GM21390 (cell line): ENCODE measurements at regions not wholly inside any gene's neighbourhood (a gene's known extent, or its start where the extent isn't known, plus 50 kb on each side); places are given as distances from the start of the nearest gene placed in this dataset.
"Not testable (repeated sequence)": the region's sequence is repeated elsewhere in the genome, so short reads cannot be mapped to it uniquely, and the experiment has no call there.

ENCODE experiments used
- ATAC-seq: cut with Tn5 transposase; IDR thresholded peaks from one replicate; pipeline ENCODE4 v1.9.1; 2021; ENCODE audit not compliant: unreplicated experiment

DNA sequence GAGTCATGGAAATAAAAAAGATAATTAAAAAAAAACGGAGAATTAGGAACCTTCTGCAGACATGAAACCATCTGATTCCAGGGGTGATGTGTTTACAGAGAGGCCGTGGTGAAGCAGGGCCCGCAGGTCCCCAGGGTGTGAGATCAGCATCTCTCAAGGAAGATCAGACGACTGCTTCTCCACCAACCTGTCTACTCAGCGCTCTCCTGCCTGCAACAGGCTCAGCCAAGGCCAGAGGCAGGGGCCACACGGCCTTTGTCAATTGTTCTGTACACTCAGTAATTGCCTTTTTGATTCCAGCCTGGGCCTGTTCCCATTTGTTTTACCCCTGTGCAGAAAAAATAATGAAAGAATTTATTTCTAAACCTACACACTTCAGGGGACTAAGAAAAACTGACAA lies 124.6 kb downstream of the NXPE2 start:
- ATAC-seq: no peak

GRCh38 chr11:114805431-114805830 lies 127.1 kb downstream of the NXPE2 start:
- not testable (repeated sequence) for ATAC-seq

GRCh38 chr11:114811971-114812370 lies 133.6 kb downstream of the NXPE2 start:
- no peak for ATAC-seq

DNA sequence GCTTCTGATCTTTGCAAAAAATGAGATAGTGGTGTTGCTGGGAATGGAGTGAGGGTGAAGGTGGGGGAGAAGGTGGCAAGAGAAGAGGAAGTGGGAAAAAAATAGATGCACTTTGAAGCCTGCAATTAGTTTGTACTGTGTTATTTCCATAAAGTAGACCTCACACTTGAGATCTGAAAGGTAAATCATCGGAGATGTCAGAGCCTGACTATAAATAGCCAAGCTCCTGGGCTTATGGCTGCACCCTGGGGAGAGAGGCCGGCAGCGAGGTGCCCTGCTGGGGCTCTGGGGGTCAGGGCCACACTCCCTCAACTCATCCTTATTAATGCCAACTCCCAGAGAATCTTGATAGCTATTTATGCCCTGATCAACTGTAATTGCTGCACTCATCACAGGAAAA lies 134.4 kb downstream of the NXPE2 start:
- ATAC-seq: no peak

- no peak for ATAC-seq
These were observed 134.9 kb downstream of the NXPE2 start for GRCh38 chr11:114813189-114813718.

- ATAC-seq: no peak
These were observed 136.8 kb downstream of the NXPE2 start for GRCh38 chr11:114815176-114815575.

DNA sequence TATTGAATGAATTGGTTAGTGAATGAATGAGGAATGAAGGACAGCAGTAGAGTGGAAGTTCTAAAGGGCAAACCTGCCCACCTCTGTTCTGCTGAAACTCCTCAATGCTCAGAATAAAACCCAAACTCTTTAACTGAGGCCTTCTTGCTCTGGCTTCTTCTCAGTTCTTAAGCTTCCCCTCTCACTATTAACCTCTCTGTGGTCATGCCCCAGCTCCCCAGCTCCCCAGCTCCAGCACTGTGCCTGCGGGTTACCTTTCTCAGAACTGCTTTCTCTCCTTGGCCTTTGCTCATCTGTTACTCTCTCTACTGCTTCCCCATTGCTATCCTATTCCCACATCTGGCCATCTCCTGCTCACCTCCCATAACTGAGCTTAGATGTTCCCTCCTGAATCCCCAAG lies 137.4 kb downstream of the NXPE2 start:
- ATAC-seq: no peak

GRCh38 chr11:114816791-114817190 lies 138.5 kb downstream of the NXPE2 start:
- ATAC-seq: no peak

DNA sequence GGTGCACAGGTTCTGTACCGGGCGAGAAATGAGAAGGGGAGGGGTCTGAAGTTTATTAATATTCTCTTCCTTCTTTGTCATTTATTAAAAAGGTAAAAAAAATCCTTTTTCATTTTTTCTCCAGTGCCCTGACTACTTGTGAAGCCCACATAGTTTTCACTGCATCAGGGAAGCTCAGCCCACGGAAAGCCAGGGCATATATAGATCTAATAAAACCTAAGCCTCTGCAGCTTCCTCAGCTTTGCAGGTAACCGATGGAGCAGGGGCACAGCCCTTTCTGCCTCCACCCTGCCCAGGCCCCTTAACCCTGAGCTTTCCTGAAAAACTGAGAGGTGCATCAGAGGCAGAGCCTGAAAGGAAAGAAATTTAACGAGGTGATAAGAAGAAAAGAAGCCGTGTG lies 140.1 kb downstream of the NXPE2 start:
- ATAC-seq: no peak

GRCh38 chr11:114819028-114819427 lies 140.7 kb downstream of the NXPE2 start:
- no peak for ATAC-seq

DNA sequence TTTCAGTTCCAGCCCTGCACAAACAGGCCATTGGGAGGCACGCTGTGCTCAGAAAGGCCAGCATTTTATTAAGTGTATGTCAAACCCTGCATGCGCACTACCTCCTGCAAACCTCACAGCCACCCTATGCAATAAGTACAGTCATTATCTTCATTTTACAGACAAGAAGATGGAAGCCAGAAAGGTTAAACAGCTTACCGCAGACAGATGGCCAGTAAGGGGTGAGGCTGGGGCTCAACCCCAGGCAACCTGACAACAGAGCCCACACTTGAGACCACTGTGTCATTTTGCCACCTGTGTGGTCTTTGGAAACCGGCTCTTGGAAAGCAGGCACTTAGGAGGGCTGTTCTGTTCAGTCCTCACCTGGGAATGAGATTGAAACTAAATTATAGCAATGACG lies 142.3 kb downstream of the NXPE2 start:
- ATAC-seq: no peak

- ATAC-seq: no peak
These were observed 143.5 kb downstream of the NXPE2 start for GRCh38 chr11:114821621-114822412.

- no peak for ATAC-seq
These were observed 148.6 kb downstream of the NXPE2 start for GRCh38 chr11:114826910-114827442.

DNA sequence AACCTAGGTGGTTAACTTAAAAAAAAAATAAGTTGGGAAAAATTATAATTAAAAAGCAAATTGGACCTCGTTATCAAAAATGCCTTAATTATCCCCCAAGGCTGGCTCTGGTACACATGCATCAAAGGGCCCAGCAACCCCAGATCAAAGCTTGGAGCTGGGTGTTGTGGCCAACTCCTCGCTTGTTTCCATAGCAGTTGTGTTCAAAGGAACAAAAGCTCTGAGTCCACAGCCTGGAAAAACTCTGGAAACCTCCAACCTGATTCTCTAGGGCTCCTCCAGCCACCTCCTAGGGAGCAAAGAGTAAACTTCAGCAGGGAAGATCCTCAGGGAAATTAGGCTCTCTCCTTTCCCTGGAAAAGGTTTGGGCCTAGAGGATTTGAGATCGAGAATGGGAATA lies 149.4 kb downstream of the NXPE2 start:
- no peak for ATAC-seq

- ATAC-seq: no peak
These were observed 154.3 kb downstream of the NXPE2 start for GRCh38 chr11:114832532-114833125.

- ATAC-seq: no peak
These were observed 157.8 kb downstream of the NXPE2 start for GRCh38 chr11:114836161-114836560.

- no peak for ATAC-seq
These were observed 166.6 kb downstream of the NXPE2 start for GRCh38 chr11:114844896-114845295.

GRCh38 chr11:114845766-114846415 lies 167.6 kb downstream of the NXPE2 start:
- ATAC-seq: no peak

DNA sequence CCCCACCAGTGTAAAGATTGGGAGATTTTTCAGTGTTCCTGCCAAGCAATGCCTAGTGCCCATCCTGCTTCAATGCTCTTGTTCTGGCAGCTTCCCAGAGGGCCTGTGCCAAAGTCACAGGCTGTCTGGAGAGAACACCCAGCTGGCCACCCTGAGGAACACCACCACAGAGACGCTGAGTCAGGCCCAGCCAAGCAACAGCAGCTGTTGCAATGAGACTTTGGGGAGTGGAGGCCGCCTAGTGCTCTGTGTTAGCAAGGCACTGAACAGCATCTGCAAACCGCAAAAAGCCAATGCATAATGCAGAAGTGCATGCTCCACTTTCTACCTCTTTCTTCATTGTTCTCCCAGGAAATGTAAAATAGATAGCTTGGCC lies 168.1 kb downstream of the NXPE2 start:
- no peak for ATAC-seq

DNA sequence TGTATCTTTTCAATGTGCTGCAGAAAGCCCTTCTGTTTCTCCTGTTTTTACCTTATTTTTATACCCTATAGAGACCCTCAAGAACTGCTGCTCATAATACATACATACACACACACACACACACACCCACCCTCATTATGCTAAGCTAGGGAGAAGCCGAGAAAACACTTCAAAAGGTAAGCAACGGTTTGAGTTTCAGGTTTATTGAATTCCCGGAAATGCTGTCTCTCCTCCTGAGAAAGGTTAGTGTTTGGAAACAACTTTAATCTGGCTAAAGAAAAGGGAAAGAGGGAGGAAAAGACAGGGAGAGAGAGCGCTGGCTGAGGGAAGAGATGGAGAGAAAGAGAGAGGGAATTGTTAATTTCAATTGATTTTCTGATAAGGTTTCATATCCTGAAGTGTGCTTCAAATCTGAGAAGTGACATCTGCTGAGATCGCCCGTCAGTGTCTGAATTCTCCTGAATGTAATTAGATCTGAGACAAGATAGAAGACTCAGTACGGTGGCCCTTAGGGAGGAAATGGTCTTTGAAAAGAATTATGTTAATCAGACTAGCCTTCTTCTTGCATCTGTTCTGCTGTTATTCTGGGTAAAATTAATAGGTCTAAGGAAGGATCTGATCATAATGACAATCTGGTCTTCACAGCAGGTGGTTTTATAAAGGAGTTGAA lies 169.1 kb downstream of the NXPE2 start:
- ATAC-seq: no peak

DNA sequence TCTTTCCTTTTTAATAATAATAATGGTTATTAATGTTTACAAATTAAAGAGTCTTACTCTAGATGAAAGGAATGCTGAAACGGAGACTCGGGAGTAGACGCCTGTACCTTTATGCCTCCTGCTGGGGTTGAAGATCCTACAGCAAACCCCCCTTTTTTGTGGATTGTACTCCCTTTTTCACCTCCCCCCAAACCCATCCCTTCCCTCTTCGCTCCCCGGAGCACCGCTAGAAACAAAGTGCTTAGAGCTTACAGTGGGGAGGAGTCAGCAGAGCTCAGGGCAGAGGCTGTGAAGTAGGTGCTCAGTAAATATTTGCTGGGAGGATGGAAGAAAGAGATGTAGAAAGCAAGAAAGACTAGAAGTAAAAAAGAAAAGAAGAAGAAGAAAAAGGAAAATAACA lies 169.7 kb downstream of the NXPE2 start:
- ATAC-seq: no peak
